ENCODE measurements at regions not wholly inside any gene's neighbourhood (a gene's known extent, or its start where the extent isn't known, plus 50 kb on each side); places are given as distances from the start of the nearest gene placed in this dataset.

DNA sequence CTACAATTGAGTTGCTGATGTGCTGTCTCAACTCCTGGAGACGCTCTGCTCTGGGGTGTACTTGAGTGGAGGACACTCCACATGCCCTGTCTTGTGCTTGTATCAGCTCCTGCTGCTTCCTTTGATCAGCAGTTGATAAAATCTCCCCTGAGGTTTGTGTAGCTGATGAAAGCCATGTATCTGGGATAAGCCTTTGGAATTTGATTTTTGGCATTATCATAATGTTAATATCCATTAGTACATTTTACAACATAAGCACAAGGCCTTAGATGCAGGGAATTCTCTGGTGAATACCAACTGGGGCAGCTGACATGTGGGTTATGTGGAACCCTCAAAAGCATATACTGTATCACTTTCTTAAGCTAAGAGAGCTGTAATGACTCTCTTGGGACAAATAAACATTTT lies 222.7 kb upstream of the ITGA4 start:
- TF ChIP-seq, protein P1, sequence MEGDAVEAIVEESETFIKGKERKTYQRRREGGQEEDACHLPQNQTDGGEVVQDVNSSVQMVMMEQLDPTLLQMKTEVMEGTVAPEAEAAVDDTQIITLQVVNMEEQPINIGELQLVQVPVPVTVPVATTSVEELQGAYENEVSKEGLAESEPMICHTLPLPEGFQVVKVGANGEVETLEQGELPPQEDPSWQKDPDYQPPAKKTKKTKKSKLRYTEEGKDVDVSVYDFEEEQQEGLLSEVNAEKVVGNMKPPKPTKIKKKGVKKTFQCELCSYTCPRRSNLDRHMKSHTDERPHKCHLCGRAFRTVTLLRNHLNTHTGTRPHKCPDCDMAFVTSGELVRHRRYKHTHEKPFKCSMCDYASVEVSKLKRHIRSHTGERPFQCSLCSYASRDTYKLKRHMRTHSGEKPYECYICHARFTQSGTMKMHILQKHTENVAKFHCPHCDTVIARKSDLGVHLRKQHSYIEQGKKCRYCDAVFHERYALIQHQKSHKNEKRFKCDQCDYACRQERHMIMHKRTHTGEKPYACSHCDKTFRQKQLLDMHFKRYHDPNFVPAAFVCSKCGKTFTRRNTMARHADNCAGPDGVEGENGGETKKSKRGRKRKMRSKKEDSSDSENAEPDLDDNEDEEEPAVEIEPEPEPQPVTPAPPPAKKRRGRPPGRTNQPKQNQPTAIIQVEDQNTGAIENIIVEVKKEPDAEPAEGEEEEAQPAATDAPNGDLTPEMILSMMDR (conservative IDR thresholded peaks at IDR 0.05; ENCODE audit: low read depth, low read length) = no peak
- TF ChIP-seq POLR2A (IDR thresholded peaks at IDR 0.05; ENCODE audit: low read depth, low read length) = no peak
- no peak for TF ChIP-seq BHLHE40 (IDR thresholded peaks at IDR 0.05; ENCODE audit: low read depth, low read length)
- TF ChIP-seq MAFK (IDR thresholded peaks at IDR 0.05; ENCODE audit: low read depth, low read length) = no peak
- no peak for TF ChIP-seq MAZ (IDR thresholded peaks at IDR 0.05; ENCODE audit: borderline replicate concordance, low read depth, low read length)
